ENCODE measurements at regions not wholly inside any gene's neighbourhood (a gene's known extent, or its start where the extent isn't known, plus 50 kb on each side); places are given as distances from the start of the nearest gene placed in this dataset.

GRCh38 chr12:3950714-3951320 lies 77.6 kb upstream of the PARP11 start:
- Mint-ChIP-seq H3K4me3 (ENCODE audit: unreplicated experiment) (no peak overlapping the region), H3K9me3 (ENCODE audit: unreplicated experiment) (peaks cover 7% of the 10 kb centered on the region), H3K27me3 (ENCODE audit: insufficient read depth, unreplicated experiment) (peaks cover 20% of the 10 kb centered on the region), H3K36me3 (ENCODE audit: insufficient read depth, unreplicated experiment) (no peaks in the 10 kb centered on the region), H3K4me1 (ENCODE audit: insufficient read depth, unreplicated experiment) (no peaks in the 10 kb centered on the region), H3K27ac (ENCODE audit: low read depth, unreplicated experiment) (no peak overlapping the region)
- ChIA-PET POLR2A (no interaction called here), CTCF (interaction anchor here (0.7 to 1.4 kb wide), 2 partner anchors 17 to 630 kb away, joined by 3 to 4 read pairs; no protein-coding TSS in a partner anchor)
- intact Hi-C loops (cut with micrococcal nuclease) = no loop called here
- no TSS peak for BruUV-seq (replicated peaks)
- TF ChIP-seq, protein P1, sequence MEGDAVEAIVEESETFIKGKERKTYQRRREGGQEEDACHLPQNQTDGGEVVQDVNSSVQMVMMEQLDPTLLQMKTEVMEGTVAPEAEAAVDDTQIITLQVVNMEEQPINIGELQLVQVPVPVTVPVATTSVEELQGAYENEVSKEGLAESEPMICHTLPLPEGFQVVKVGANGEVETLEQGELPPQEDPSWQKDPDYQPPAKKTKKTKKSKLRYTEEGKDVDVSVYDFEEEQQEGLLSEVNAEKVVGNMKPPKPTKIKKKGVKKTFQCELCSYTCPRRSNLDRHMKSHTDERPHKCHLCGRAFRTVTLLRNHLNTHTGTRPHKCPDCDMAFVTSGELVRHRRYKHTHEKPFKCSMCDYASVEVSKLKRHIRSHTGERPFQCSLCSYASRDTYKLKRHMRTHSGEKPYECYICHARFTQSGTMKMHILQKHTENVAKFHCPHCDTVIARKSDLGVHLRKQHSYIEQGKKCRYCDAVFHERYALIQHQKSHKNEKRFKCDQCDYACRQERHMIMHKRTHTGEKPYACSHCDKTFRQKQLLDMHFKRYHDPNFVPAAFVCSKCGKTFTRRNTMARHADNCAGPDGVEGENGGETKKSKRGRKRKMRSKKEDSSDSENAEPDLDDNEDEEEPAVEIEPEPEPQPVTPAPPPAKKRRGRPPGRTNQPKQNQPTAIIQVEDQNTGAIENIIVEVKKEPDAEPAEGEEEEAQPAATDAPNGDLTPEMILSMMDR (IDR thresholded peaks at IDR 0.05; ENCODE audit: unreplicated experiment) = no peak
- no peak for DNase-seq (ENCODE audit: unreplicated experiment)

- H3K36me3 Mint-ChIP-seq (ENCODE audit: insufficient read depth, unreplicated experiment) = no peaks in the 10 kb centered on the region
- TF ChIP-seq, protein P1 (IDR thresholded peaks at IDR 0.05; ENCODE audit: unreplicated experiment) = no peak
- POLR2A ChIA-PET = no interaction called here
These were observed 74.6 kb upstream of the PARP11 start for GRCh38 chr12:3947781-3948180.

DNA sequence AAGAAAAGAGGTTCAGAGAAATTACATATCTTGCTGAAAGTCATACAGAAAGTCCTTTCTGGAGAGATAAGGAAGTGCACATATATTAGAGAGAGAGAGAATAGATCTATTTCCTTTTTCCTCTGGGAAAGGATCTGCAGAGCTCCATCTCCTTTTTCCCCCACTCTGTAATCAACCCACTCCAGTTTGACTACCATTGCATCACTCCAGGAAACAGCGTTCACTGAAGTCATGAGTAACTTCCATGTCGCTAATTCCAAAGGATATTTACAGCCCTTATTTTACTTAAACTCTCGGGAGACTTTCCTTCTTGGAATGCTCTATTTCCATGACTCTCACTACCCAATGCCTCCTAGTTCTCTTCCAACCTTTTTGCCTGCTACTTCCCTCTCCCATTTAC lies 72.5 kb upstream of the PARP11 start:
- TF ChIP-seq, protein P1 (IDR thresholded peaks at IDR 0.05; ENCODE audit: unreplicated experiment) = no peak
- no peak overlapping the region for H3K27ac Mint-ChIP-seq (ENCODE audit: low read depth, unreplicated experiment)
- H3K4me1 Mint-ChIP-seq (ENCODE audit: insufficient read depth, unreplicated experiment) = no peaks in the 10 kb centered on the region
- no peak overlapping the region for H3K4me3 Mint-ChIP-seq (ENCODE audit: unreplicated experiment)
- DNase-seq (ENCODE audit: unreplicated experiment) = no peak
- BruUV-seq (replicated peaks) = no TSS peak
- H3K36me3 Mint-ChIP-seq (ENCODE audit: insufficient read depth, unreplicated experiment) = no peaks in the 10 kb centered on the region
- peaks cover 7% of the 10 kb centered on the region for H3K9me3 Mint-ChIP-seq (ENCODE audit: unreplicated experiment)
- peaks cover 54% of the 10 kb centered on the region for H3K27me3 Mint-ChIP-seq (ENCODE audit: insufficient read depth, unreplicated experiment)
- ChIA-PET CTCF (no interaction called here), POLR2A (no interaction called here)
- intact Hi-C loops (cut with micrococcal nuclease) = no loop called here

More at GRCh38 chr12:3947781-3948180, 74.6 kb upstream of the PARP11 start:
- no peak overlapping the region for H3K27ac Mint-ChIP-seq (ENCODE audit: low read depth, unreplicated experiment)
- intact Hi-C loops (cut with micrococcal nuclease) = no loop called here
- H3K4me1 Mint-ChIP-seq (ENCODE audit: insufficient read depth, unreplicated experiment) = no peaks in the 10 kb centered on the region
- no peak for DNase-seq (ENCODE audit: unreplicated experiment)
- H3K27me3 Mint-ChIP-seq (ENCODE audit: insufficient read depth, unreplicated experiment) = peaks cover 47% of the 10 kb centered on the region
- CTCF ChIA-PET = interaction anchor here (0.6 to 1.2 kb wide), 3 partner anchors 12 to 62 kb away, joined by 3 to 4 read pairs (median 4); no protein-coding TSS in a partner anchor
- H3K9me3 Mint-ChIP-seq (ENCODE audit: unreplicated experiment) = peaks cover 7% of the 10 kb centered on the region
- H3K4me3 Mint-ChIP-seq (ENCODE audit: unreplicated experiment) = no peak overlapping the region
- BruUV-seq (replicated peaks) = no TSS peak

DNA sequence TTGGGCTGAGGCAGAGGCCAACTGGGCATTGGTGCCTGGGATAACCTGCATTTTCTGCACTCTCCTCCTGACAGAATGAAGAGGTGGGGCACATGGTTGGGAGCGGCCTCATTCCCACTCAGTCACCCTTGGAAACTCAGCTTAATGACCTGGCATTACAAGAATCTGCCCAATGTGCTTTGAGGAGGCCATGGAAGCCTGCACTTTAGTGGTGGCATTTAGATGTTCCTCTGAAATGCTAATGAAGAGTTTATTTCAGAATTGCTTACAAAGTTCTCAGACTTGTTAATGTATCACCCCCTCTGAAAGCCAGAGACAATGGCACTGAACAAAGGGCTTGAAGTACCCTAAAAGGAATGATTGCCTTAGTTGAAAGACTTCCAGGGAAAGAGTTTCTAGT lies 71.4 kb upstream of the PARP11 start:
- no peak for DNase-seq (ENCODE audit: unreplicated experiment)

More for the DNA sequence above, 71.4 kb upstream of the PARP11 start:
- TF ChIP-seq, protein P1 (IDR thresholded peaks at IDR 0.05; ENCODE audit: unreplicated experiment) = no peak
- Mint-ChIP-seq H3K9me3 (ENCODE audit: unreplicated experiment) (peaks cover 7% of the 10 kb centered on the region), H3K36me3 (ENCODE audit: insufficient read depth, unreplicated experiment) (no peaks in the 10 kb centered on the region), H3K27me3 (ENCODE audit: insufficient read depth, unreplicated experiment) (peaks cover 64% of the 10 kb centered on the region), H3K4me3 (ENCODE audit: unreplicated experiment) (no peak overlapping the region), H3K27ac (ENCODE audit: low read depth, unreplicated experiment) (no peak overlapping the region), H3K4me1 (ENCODE audit: insufficient read depth, unreplicated experiment) (no peaks in the 10 kb centered on the region)
- ChIA-PET CTCF (interaction anchor here (0.6 to 0.7 kb wide), 2 partner anchors 305 to 1908 kb away, joined by 3 read pairs; no protein-coding TSS in a partner anchor), POLR2A (no interaction called here)
- intact Hi-C loops (cut with micrococcal nuclease) = no loop called here
- no TSS peak for BruUV-seq (replicated peaks)

Data from MCF 10A (cell line).